ENCODE measurements at regions not wholly inside any gene's neighbourhood (a gene's known extent, or its start where the extent isn't known, plus 50 kb on each side); places are given as distances from the start of the nearest gene placed in this dataset.

DNA sequence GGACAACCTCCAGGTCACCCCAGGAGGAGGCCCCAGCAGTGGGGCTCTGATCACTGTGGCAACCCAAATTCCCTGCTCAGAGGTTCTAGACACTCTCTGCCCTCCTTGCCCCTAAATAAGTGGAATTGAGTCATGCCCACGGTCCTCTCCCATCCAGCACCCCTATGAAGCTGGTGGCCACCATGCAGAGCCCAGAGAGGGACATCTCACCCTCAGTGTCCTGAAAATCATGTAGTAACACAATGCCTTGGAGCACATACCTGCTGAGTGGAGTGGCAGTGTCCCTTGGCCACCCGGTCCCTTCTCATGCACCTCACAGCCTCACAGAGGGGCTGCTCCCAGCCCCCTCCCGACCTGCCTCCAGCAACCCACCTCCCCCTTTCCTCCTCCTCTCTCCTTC is 114.3 kb upstream of the MEF2A start:
- TF ChIP-seq GATA2 (IDR thresholded peaks at IDR 0.05; ENCODE audit: low read depth, low read length) (no peak), GATA3 (IDR thresholded peaks at IDR 0.05; ENCODE audit: low read depth, low read length) (no peak)

All from SH-SY5Y (cell line).